HCT116 (cell line): ENCODE measurements at regions not wholly inside any gene's neighbourhood (a gene's known extent, or its start where the extent isn't known, plus 50 kb on each side); places are given as distances from the start of the nearest gene placed in this dataset.

Experiments
- CTCF ChIP-seq, 3 experiments: fragments of 200-600 bp in 1 of 3; sonication (generic) in 1 of 3; IDR thresholded peaks in 2 of 3; conservative IDR thresholded peaks in 1 of 3; 2 replicates each; pipeline ENCODE4 v1.5.1; 2012 to 2017; ENCODE audit warnings: low read depth in 2 of 3, low read length in 2 of 3, antibody characterized with exemption in 1 of 3, borderline replicate concordance in 1 of 3, control low read depth in 1 of 3, mild to moderate bottlenecking in 1 of 3, mixed read lengths in 1 of 3, mixed run types in 1 of 3, moderate library complexity in 1 of 3; ENCODE audit not compliant: insufficient read depth in 1 of 3
- POLR2A ChIP-seq: IDR thresholded peaks from 2 replicates; pipeline ENCODE4 v1.7.0; 2011; ENCODE audit warnings: borderline replicate concordance; ENCODE audit not compliant: insufficient read depth, insufficient read length; ENCODE audit errors: extremely low read depth
- POLR2AphosphoS5 ChIP-seq: IDR thresholded peaks from 2 replicates; pipeline ENCODE4 v1.6.1; 2011; ENCODE audit warnings: mild to moderate bottlenecking, low read depth, low read length, moderate library complexity
- REST ChIP-seq: IDR thresholded peaks from 2 replicates; pipeline ENCODE4 v1.6.1; 2012; ENCODE audit warnings: low read depth
- SRF ChIP-seq: IDR thresholded peaks from 2 replicates; pipeline ENCODE4 v1.6.1; 2012; ENCODE audit warnings: low read depth
- YY1 ChIP-seq: IDR thresholded peaks from 2 replicates; pipeline ENCODE4 v1.6.1; 2011; ENCODE audit warnings: low read length, low read depth, moderate library complexity, mild to moderate bottlenecking; ENCODE audit not compliant: insufficient replicate concordance; ENCODE audit errors: extremely low read depth
- ZBTB33 ChIP-seq: IDR thresholded peaks from 2 replicates; pipeline ENCODE4 v1.6.1; 2011; ENCODE audit warnings: mild to moderate bottlenecking, low read length, moderate library complexity; ENCODE audit not compliant: insufficient replicate concordance; ENCODE audit errors: extremely low read depth
- ZFX ChIP-seq: fragments of 450-650 bp; IDR thresholded peaks from 2 replicates; pipeline ENCODE4 v1.6.1; 2017

GRCh38 chr2:132275396-132275795 is 113.6 kb upstream of the ANKRD30BL start:
- no peak for TF ChIP-seq CTCF (IDR thresholded peaks at IDR 0.05 in 2 of 3, conservative IDR thresholded peaks at IDR 0.05 in 1 of 3; ENCODE audit: borderline replicate concordance in 1 of 3, insufficient read depth in 1 of 3, low read depth in 2 of 3, low read length in 2 of 3)
- no peak for TF ChIP-seq YY1
- no peak for TF ChIP-seq ZBTB33
- no peak for TF ChIP-seq POLR2A
- no peak for TF ChIP-seq POLR2AphosphoS5
- no peak for TF ChIP-seq ZFX
- no peak for TF ChIP-seq SRF
- no peak for TF ChIP-seq REST
